ENCODE measurements at regions not wholly inside any gene's neighbourhood (a gene's known extent, or its start where the extent isn't known, plus 50 kb on each side); places are given as distances from the start of the nearest gene placed in this dataset.

- no peak for DNase-seq
- TF ChIP-seq CTCF (IDR thresholded peaks at IDR 0.05; ENCODE audit: borderline replicate concordance) = no peak
- no peaks in the 10 kb centered on the region for H3K36me3 ChIP-seq
- no peaks in the 10 kb centered on the region for H3K9me3 ChIP-seq (replicated peaks)
- H3K4me1 ChIP-seq = no peaks in the 10 kb centered on the region
- no peak overlapping the region for H3K4me3 ChIP-seq
- no peak overlapping the region for H3K27ac ChIP-seq (replicated peaks)
- intact Hi-C loops (cut with micrococcal nuclease) = no loop called here
- peaks cover 22% of the 10 kb centered on the region for H3K27me3 ChIP-seq (ENCODE audit: low read depth)
Observed at GRCh38 chr2:173580351-173580750, 225.7 kb downstream of the CDCA7 start.

GRCh38 chr2:173580956-173581355 lies 226.3 kb downstream of the CDCA7 start:
- H3K27ac ChIP-seq (replicated peaks) = no peak overlapping the region
- intact Hi-C loops (cut with micrococcal nuclease) = no loop called here
- no peaks in the 10 kb centered on the region for H3K4me1 ChIP-seq
- no peak overlapping the region for H3K4me3 ChIP-seq
- no peak for DNase-seq
- TF ChIP-seq CTCF (IDR thresholded peaks at IDR 0.05; ENCODE audit: borderline replicate concordance) = no peak
- H3K36me3 ChIP-seq = no peaks in the 10 kb centered on the region
- H3K9me3 ChIP-seq (replicated peaks) = no peaks in the 10 kb centered on the region
- H3K27me3 ChIP-seq (ENCODE audit: low read depth) = peaks cover 22% of the 10 kb centered on the region

GRCh38 chr2:173583196-173583595 lies 228.5 kb downstream of the CDCA7 start:
- Histone ChIP-seq H3K4me1 (no peaks in the 10 kb centered on the region), H3K4me3 (no peak overlapping the region), H3K27me3 (ENCODE audit: low read depth) (peaks cover 22% of the 10 kb centered on the region), H3K9me3 (replicated peaks) (no peaks in the 10 kb centered on the region), H3K36me3 (no peaks in the 10 kb centered on the region), H3K27ac (replicated peaks) (no peak overlapping the region)
- no peak for DNase-seq
- intact Hi-C loops (cut with micrococcal nuclease) = no loop called here
- TF ChIP-seq CTCF (IDR thresholded peaks at IDR 0.05; ENCODE audit: borderline replicate concordance) = no peak

GRCh38 chr2:173584000-173584399 lies 229.3 kb downstream of the CDCA7 start:
- DNase-seq = no peak
- no peaks in the 10 kb centered on the region for H3K9me3 ChIP-seq (replicated peaks)
- intact Hi-C loops (cut with micrococcal nuclease) = no loop called here

GRCh38 chr2:173584676-173585458 lies 230.2 kb downstream of the CDCA7 start:
- Histone ChIP-seq H3K4me3 (no peak overlapping the region), H3K27ac (replicated peaks) (no peak overlapping the region), H3K27me3 (ENCODE audit: low read depth) (peaks cover 22% of the 10 kb centered on the region), H3K9me3 (replicated peaks) (no peaks in the 10 kb centered on the region), H3K36me3 (no peaks in the 10 kb centered on the region), H3K4me1 (peaks cover 2% of the 10 kb centered on the region)
- intact Hi-C loops (cut with micrococcal nuclease) = no loop called here
- DNase-seq = no peak
- no peak for TF ChIP-seq CTCF (IDR thresholded peaks at IDR 0.05; ENCODE audit: borderline replicate concordance)

More at GRCh38 chr2:173584000-173584399, 229.3 kb downstream of the CDCA7 start:
- Histone ChIP-seq H3K27ac (replicated peaks) (no peak overlapping the region), H3K4me3 (no peak overlapping the region), H3K4me1 (no peaks in the 10 kb centered on the region), H3K27me3 (ENCODE audit: low read depth) (peaks cover 22% of the 10 kb centered on the region), H3K36me3 (no peaks in the 10 kb centered on the region)
- no peak for TF ChIP-seq CTCF (IDR thresholded peaks at IDR 0.05; ENCODE audit: borderline replicate concordance)
